H9 (cell line): ENCODE measurements at regions not wholly inside any gene's neighbourhood (a gene's known extent, or its start where the extent isn't known, plus 50 kb on each side); places are given as distances from the start of the nearest gene placed in this dataset.

ENCODE experiments used
- DNase-seq: peaks from one replicate; pipeline ENCODE4 v3.0.0-alpha.2; 2017
- H2AFZ ChIP-seq: one replicate; pipeline ENCODE4 v1.6.1; 2013; ENCODE audit warnings: mild to moderate bottlenecking, low read length, control low read depth, moderate library complexity
- H2AK5ac ChIP-seq: 2 replicates; pipeline ENCODE4 v1.6.1; 2013; ENCODE audit warnings: low read length, control low read depth, mixed read lengths; ENCODE audit not compliant: insufficient read length
- H2BK120ac ChIP-seq: one replicate; pipeline ENCODE4 v1.6.1; 2013; ENCODE audit warnings: low read depth, mild to moderate bottlenecking, low read length, control low read depth, inconsistent platforms; ENCODE audit not compliant: poor library complexity, severe bottlenecking
- H2BK12ac ChIP-seq: 2 replicates; pipeline ENCODE4 v1.6.1; 2013; ENCODE audit warnings: low read length, control low read depth, mixed read lengths, low read depth; ENCODE audit not compliant: insufficient read length
- H2BK15ac ChIP-seq: 2 replicates; pipeline ENCODE4 v1.6.1; 2013; ENCODE audit warnings: low read depth, low read length, control low read depth
- H2BK20ac ChIP-seq: one replicate; pipeline ENCODE4 v1.6.1; 2013; ENCODE audit warnings: low read depth, mild to moderate bottlenecking, low read length, control low read depth, inconsistent platforms; ENCODE audit not compliant: poor library complexity, severe bottlenecking
- H2BK5ac ChIP-seq: 2 replicates; pipeline ENCODE4 v1.6.1; 2013; ENCODE audit warnings: low read length, control low read depth, mixed read lengths; ENCODE audit not compliant: insufficient read length
- H3K14ac ChIP-seq: 2 replicates; pipeline ENCODE4 v1.6.1; 2013; ENCODE audit warnings: low read length, control low read depth; ENCODE audit not compliant: insufficient read depth
- H3K18ac ChIP-seq: 2 replicates; pipeline ENCODE4 v1.6.1; 2013; ENCODE audit warnings: low read depth, mild to moderate bottlenecking, mixed read lengths, low read length, control low read depth; ENCODE audit not compliant: insufficient read length
- H3K23ac ChIP-seq: 2 replicates; pipeline ENCODE4 v1.6.1; 2013; ENCODE audit warnings: low read length, control low read depth, mixed read lengths, low read depth; ENCODE audit not compliant: insufficient read length
- H3K23me2 ChIP-seq: 2 replicates; pipeline ENCODE4 v1.6.1; 2013; ENCODE audit warnings: low read depth, mild to moderate bottlenecking, mixed read lengths, low read length, control low read depth; ENCODE audit not compliant: insufficient read length, poor library complexity, severe bottlenecking
- H3K27ac ChIP-seq: 2 replicates; pipeline ENCODE4 v1.5.1; 2013; ENCODE audit warnings: low read length, control low read depth, mixed read lengths, low read depth; ENCODE audit not compliant: insufficient read length
- H3K27me3 ChIP-seq: 2 replicates; pipeline ENCODE4 v1.6.1; 2013; ENCODE audit warnings: low read length, control low read depth, inconsistent platforms; ENCODE audit not compliant: insufficient read depth
- H3K4ac ChIP-seq: 2 replicates; pipeline ENCODE4 v1.6.1; 2013; ENCODE audit warnings: low read depth, mild to moderate bottlenecking, control low read depth, inconsistent platforms, low read length, moderate library complexity
- H3K4me1 ChIP-seq: 2 replicates; pipeline ENCODE4 v1.6.1; 2013; ENCODE audit warnings: low read length, control low read depth, inconsistent platforms; ENCODE audit not compliant: insufficient read depth
- H3K4me2 ChIP-seq: 2 replicates; pipeline ENCODE4 v1.6.1; 2013; ENCODE audit warnings: low read length, control low read depth, mixed read lengths; ENCODE audit not compliant: insufficient read length, insufficient read depth
- H3K56ac ChIP-seq: 2 replicates; pipeline ENCODE4 v1.6.1; 2013; ENCODE audit warnings: low read depth, mild to moderate bottlenecking, mixed read lengths, low read length, control low read depth; ENCODE audit not compliant: insufficient read length
- H3K79me1 ChIP-seq: 2 replicates; pipeline ENCODE4 v1.6.1; 2013; ENCODE audit warnings: low read depth, mild to moderate bottlenecking, moderate library complexity, low read length, control low read depth, inconsistent platforms; ENCODE audit not compliant: insufficient read depth, poor library complexity, severe bottlenecking
- H3K79me2 ChIP-seq: 2 replicates; pipeline ENCODE4 v1.6.1; 2013; ENCODE audit warnings: low read length, control low read depth, inconsistent platforms; ENCODE audit not compliant: insufficient read depth
- H3K9ac ChIP-seq: 2 replicates; pipeline ENCODE4 v1.6.1; 2013; ENCODE audit warnings: low read length, control low read depth, mixed read lengths; ENCODE audit not compliant: insufficient read length; ENCODE audit errors: extremely low read depth
- H3K9me3 ChIP-seq: one replicate; pipeline ENCODE4 v1.6.1; 2013; ENCODE audit warnings: low read depth, low read length, inconsistent platforms; ENCODE audit not compliant: control insufficient read depth
- H3T11ph ChIP-seq: one replicate; pipeline ENCODE4 v1.6.1; 2013; ENCODE audit warnings: mild to moderate bottlenecking, low read length, control low read depth, inconsistent platforms
- H4K20me1 ChIP-seq: one replicate; pipeline ENCODE4 v1.6.1; 2013; ENCODE audit not compliant: control insufficient read depth, insufficient read length, insufficient read depth
- H4K5ac ChIP-seq: 2 replicates; pipeline ENCODE4 v1.6.1; 2013; ENCODE audit warnings: low read depth, mild to moderate bottlenecking, mixed read lengths, low read length, control low read depth; ENCODE audit not compliant: insufficient read length
- H4K8ac ChIP-seq: replicated peaks from 2 replicates; pipeline ENCODE4 v1.6.1; 2013; ENCODE audit warnings: low read length, control low read depth, mixed read lengths, low read depth; ENCODE audit not compliant: insufficient read length
- H4K91ac ChIP-seq: 2 replicates; pipeline ENCODE4 v1.6.1; 2013; ENCODE audit warnings: low read depth, mild to moderate bottlenecking, moderate library complexity, mixed read lengths, low read length, control low read depth; ENCODE audit not compliant: insufficient read length
- H3K27ac Mint-ChIP-seq, 3 experiments: 2 replicates in 2 of 3; 3 replicates in 1 of 3; pipeline ENCODE4 v1.8.0; 2020 to 2021; ENCODE audit warnings: mixed read lengths in 3 of 3, mild to moderate bottlenecking in 1 of 3, moderate library complexity in 1 of 3
- H3K27me3 Mint-ChIP-seq: 2 replicates; pipeline ENCODE4 v1.8.0; 2021; ENCODE audit warnings: low read depth, mild to moderate bottlenecking, moderate library complexity, mixed read lengths
- H3K36me3 Mint-ChIP-seq, 3 experiments: 2 replicates in 2 of 3; 3 replicates in 1 of 3; pipeline ENCODE4 v1.8.0; 2020 to 2021; ENCODE audit warnings: low read depth in 3 of 3, mixed read lengths in 3 of 3; ENCODE audit not compliant: insufficient read depth in 1 of 3
- H3K4me1 Mint-ChIP-seq, 2 experiments: 2 replicates each; pipeline ENCODE4 v1.8.0; 2020; ENCODE audit warnings: mixed read lengths in 2 of 2
- H3K4me3 Mint-ChIP-seq, 2 experiments: 2 replicates in 1 of 2; 3 replicates in 1 of 2; pipeline ENCODE4 v1.8.0; 2020 to 2021; ENCODE audit warnings: mild to moderate bottlenecking in 2 of 2, mixed read lengths in 2 of 2, moderate library complexity in 1 of 2
- H3K9me3 Mint-ChIP-seq, 2 experiments: 2 replicates in 1 of 2; 3 replicates in 1 of 2; pipeline ENCODE4 v1.8.0; 2020; ENCODE audit warnings: mild to moderate bottlenecking in 2 of 2, mixed read lengths in 2 of 2, moderate library complexity in 1 of 2
- WGBS: extraction: QIAGEN DNeasy Blood & Tissue Kit; methylation state at CpG from one replicate; pipeline ENCODE4 v1.1.7; 2013; ENCODE audit warnings: missing lambda C conversion rate, low lambda C conversion rate, mixed read lengths; ENCODE audit not compliant: insufficient read length; ENCODE audit errors: extremely low coverage; 5-methylcytosine and 5-hydroxymethylcytosine counted together
- TF ChIP-seq, protein P1 (sequence below): fragments of 200-600 bp; sonication (generic); conservative IDR thresholded peaks from 3 replicates; pipeline ENCODE4 v1.8.0; 2021; ENCODE audit warnings: antibody characterized with exemption, mild to moderate bottlenecking

DNA sequence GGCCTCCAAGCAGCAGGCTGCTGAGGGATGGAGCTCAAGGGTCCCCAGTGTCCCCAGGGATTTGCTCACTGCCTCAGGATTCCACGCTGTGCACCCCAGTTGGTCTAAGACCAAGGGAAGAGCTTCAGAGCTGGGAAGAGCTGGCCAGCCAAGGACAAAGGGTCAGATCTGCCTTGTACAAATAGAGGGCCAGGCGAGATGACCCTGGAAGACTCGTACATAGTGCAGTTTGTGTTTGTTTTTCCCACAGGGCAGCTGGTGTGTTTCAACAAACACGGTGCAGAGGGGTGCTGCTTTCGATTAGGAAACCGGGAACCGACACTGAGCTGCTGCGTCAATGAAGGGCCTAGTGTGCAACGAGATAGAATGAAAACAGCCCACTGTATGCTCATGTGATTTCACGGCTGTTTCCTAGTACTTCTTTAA, 56.1 kb upstream of the TRPM1 start:
- H3K27ac Mint-ChIP-seq, result no peak overlapping the region; a peak in 3 of 7 replicates

More for the DNA sequence above, 56.1 kb upstream of the TRPM1 start:
- H2BK120ac ChIP-seq, result no peak overlapping the region
- H3K23ac ChIP-seq, result no peak overlapping the region
- peaks cover 63 to 68% of the 10 kb centered on the region in 2 experiments for H3K4me1 Mint-ChIP-seq
- no peak overlapping the region for H2AK5ac ChIP-seq
- H3K9me3 ChIP-seq, result no peaks in the 10 kb centered on the region
- H3K79me1 ChIP-seq, result no peaks in the 10 kb centered on the region
- WGBS, result no CpG with 5 or more reads among the region's 10 CpGs
- H3K36me3 Mint-ChIP-seq, result peaks cover 2 to 4% (median 3%) of the 10 kb centered on the region in 3 experiments; a peak in 3 of 7 replicates
- H3K4me1 ChIP-seq, result peaks cover 2% of the 10 kb centered on the region; the same call in 1 of the 2 replicates
- H4K8ac ChIP-seq, result no peak overlapping the region
- H3T11ph ChIP-seq, result no peak overlapping the region
- H3K56ac ChIP-seq, result no peak overlapping the region
- no peak overlapping the region for H4K5ac ChIP-seq
- H3K4me3 Mint-ChIP-seq, result no peak overlapping the region
- peaks cover 4% of the 10 kb centered on the region for H3K27me3 Mint-ChIP-seq
- H3K14ac ChIP-seq, result no peak overlapping the region
- H4K20me1 ChIP-seq, result no peaks in the 10 kb centered on the region
- no peak overlapping the region for H3K9ac ChIP-seq
- H3K23me2 ChIP-seq, result no peaks in the 10 kb centered on the region
- no peak for DNase-seq
- H2BK5ac ChIP-seq, result no peak overlapping the region
- no peaks in the 10 kb centered on the region for H3K27me3 ChIP-seq
- H3K9me3 Mint-ChIP-seq, result peaks cover 3 to 11% of the 10 kb centered on the region in 2 experiments; a peak in 4 of 5 replicates
- no peak overlapping the region for H2BK15ac ChIP-seq
- H3K27ac ChIP-seq, result no peak overlapping the region
- no peaks in the 10 kb centered on the region for H3K79me2 ChIP-seq
- no peak overlapping the region for H2BK20ac ChIP-seq
- H2AFZ ChIP-seq, result no peak overlapping the region
- H4K91ac ChIP-seq, result no peak overlapping the region
- H3K4ac ChIP-seq, result no peak overlapping the region
- no peak overlapping the region for H3K4me2 ChIP-seq
- H3K18ac ChIP-seq, result no peak overlapping the region
- H2BK12ac ChIP-seq, result no peak overlapping the region
- TF ChIP-seq, protein P1, sequence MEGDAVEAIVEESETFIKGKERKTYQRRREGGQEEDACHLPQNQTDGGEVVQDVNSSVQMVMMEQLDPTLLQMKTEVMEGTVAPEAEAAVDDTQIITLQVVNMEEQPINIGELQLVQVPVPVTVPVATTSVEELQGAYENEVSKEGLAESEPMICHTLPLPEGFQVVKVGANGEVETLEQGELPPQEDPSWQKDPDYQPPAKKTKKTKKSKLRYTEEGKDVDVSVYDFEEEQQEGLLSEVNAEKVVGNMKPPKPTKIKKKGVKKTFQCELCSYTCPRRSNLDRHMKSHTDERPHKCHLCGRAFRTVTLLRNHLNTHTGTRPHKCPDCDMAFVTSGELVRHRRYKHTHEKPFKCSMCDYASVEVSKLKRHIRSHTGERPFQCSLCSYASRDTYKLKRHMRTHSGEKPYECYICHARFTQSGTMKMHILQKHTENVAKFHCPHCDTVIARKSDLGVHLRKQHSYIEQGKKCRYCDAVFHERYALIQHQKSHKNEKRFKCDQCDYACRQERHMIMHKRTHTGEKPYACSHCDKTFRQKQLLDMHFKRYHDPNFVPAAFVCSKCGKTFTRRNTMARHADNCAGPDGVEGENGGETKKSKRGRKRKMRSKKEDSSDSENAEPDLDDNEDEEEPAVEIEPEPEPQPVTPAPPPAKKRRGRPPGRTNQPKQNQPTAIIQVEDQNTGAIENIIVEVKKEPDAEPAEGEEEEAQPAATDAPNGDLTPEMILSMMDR, result no peak
